B cell (primary cell): ENCODE measurements at regions not wholly inside any gene's neighbourhood (a gene's known extent, or its start where the extent isn't known, plus 50 kb on each side); places are given as distances from the start of the nearest gene placed in this dataset.

Experiments
- ATAC-seq: fragments of 200-7000 bp; cut with Tn5 transposase; one replicate; pipeline ENCODE4 v1.10.0; 2021; ENCODE audit warnings: low read depth, mild to moderate bottlenecking, moderate number of reproducible peaks, moderate library complexity
- CTCF ChIA-PET: fragments of 350-600 bp; sonication (Branson Sonifier 250); formaldehyde crosslinking; loops from one replicate; lab custom pipeline; 2021; ENCODE audit warnings: antibody characterized with exemption, inconsistent platforms; lab: Charles Lee
- POLR2A ChIA-PET: fragments of 350-600 bp; sonication (Branson Sonifier 250); formaldehyde crosslinking; loops from one replicate; lab custom pipeline; 2021; ENCODE audit warnings: antibody characterized with exemption; lab: Charles Lee
- DNase-seq: peaks from one replicate; pipeline ENCODE4 v3.0.0; 2013
- H2AFZ ChIP-seq: 2 replicates; pipeline ENCODE4 v1.6.1; 2012; ENCODE audit warnings: mild to moderate bottlenecking, low read depth, low read length; ENCODE audit not compliant: insufficient read depth, poor library complexity, severe bottlenecking
- H3K27ac ChIP-seq, 2 donors: 1 replicate in 1 of 2; 2 replicates in 1 of 2; pipeline ENCODE4 v1.5.1; 2012 to 2013; ENCODE audit warnings: low read length in 2 of 2, mild to moderate bottlenecking in 2 of 2, moderate library complexity in 1 of 2
- H3K27me3 ChIP-seq, 4 experiments: fragments of 200-600 bp in 1 of 4; sonication (generic) in 1 of 4; replicated peaks in 1 of 4; 1 replicate in 2 of 4; 2 replicates in 2 of 4; pipeline versions ENCODE4 v1.6.1 to v1.7.0; 2013 to 2016; ENCODE audit warnings: low read length in 3 of 4, mild to moderate bottlenecking in 2 of 4, mixed read lengths in 1 of 4, moderate library complexity in 1 of 4; ENCODE audit not compliant: insufficient read depth in 4 of 4, control insufficient read depth in 3 of 4; ENCODE audit errors: control extremely low read depth in 1 of 4
- H3K36me3 ChIP-seq, 2 experiments: replicated peaks in 1 of 2; 1 replicate in 1 of 2; 2 replicates in 1 of 2; pipeline versions ENCODE4 v1.6.1 to v1.7.1; 2013; ENCODE audit warnings: low read length in 1 of 2; ENCODE audit not compliant: insufficient read depth in 2 of 2, control insufficient read depth in 1 of 2; ENCODE audit errors: control extremely low read depth in 1 of 2, extremely low read depth in 1 of 2
- H3K4me1 ChIP-seq, 2 donors: fragments of 200-600 bp in 1 of 2; sonication (generic) in 1 of 2; 1 replicate in 1 of 2; 2 replicates in 1 of 2; pipeline versions ENCODE4 v1.5.1 to v1.6.1; 2013 to 2017; ENCODE audit warnings: low read length in 2 of 2; ENCODE audit not compliant: control insufficient read depth in 2 of 2, insufficient read depth in 2 of 2
- H3K4me2 ChIP-seq: replicated peaks from 2 replicates; pipeline ENCODE3; 2012; ENCODE audit warnings: mild to moderate bottlenecking, low read depth, low read length; ENCODE audit not compliant: poor library complexity, severe bottlenecking
- H3K4me3 ChIP-seq, 5 experiments: fragments of 200-600 bp in 1 of 5; sonication (generic) in 1 of 5; 1 replicate in 3 of 5; 2 replicates in 2 of 5; pipeline versions ENCODE4 v1.5.1 to v1.7.0; 2011 to 2016; ENCODE audit warnings: low read length in 4 of 5, mild to moderate bottlenecking in 4 of 5, low read depth in 2 of 5, control low read depth in 1 of 5, moderate library complexity in 1 of 5; ENCODE audit not compliant: insufficient read depth in 1 of 5; ENCODE audit errors: control extremely low read depth in 1 of 5, extremely low read depth in 1 of 5
- H3K79me2 ChIP-seq: fragments of 200-600 bp; sonication (generic); one replicate; pipeline ENCODE4 v1.6.0; 2016; ENCODE audit warnings: low read length; ENCODE audit not compliant: control insufficient read depth, insufficient read depth
- H3K9ac ChIP-seq: fragments of 200-600 bp; sonication (generic); 2 replicates; pipeline ENCODE4 v1.6.1; 2017; ENCODE audit warnings: mild to moderate bottlenecking, low read length, moderate library complexity
- H3K9me3 ChIP-seq, 3 donors: one replicate each; pipeline versions ENCODE4 v1.6.1 to v1.7.1; 2013; ENCODE audit warnings: low read length in 2 of 3; ENCODE audit not compliant: control insufficient read depth in 2 of 3, insufficient read depth in 1 of 3; ENCODE audit errors: control extremely low read depth in 1 of 3
- H4K20me1 ChIP-seq: 2 replicates; pipeline ENCODE4 v1.6.0; 2012; ENCODE audit warnings: mild to moderate bottlenecking, low read length; ENCODE audit not compliant: insufficient read depth, control insufficient read depth, poor library complexity, severe bottlenecking
- H3K27ac Mint-ChIP-seq: one replicate; pipeline ENCODE4 v1.8.0; 2021; ENCODE audit warnings: mixed read lengths
- H3K27me3 Mint-ChIP-seq: one replicate; pipeline ENCODE4 v1.8.0; 2021; ENCODE audit warnings: mixed read lengths
- H3K4me1 Mint-ChIP-seq: one replicate; pipeline ENCODE4 v1.8.0; 2021; ENCODE audit warnings: mixed read lengths
- H3K4me3 Mint-ChIP-seq: one replicate; pipeline ENCODE4 v1.8.0; 2021; ENCODE audit warnings: mixed read lengths
- H3K9me3 Mint-ChIP-seq: one replicate; pipeline ENCODE4 v1.8.0; 2022; ENCODE audit warnings: mixed read lengths; ENCODE audit not compliant: insufficient read depth
- CTCF ChIP-seq: fragments of 200-600 bp; IDR thresholded peaks from one replicate; pipeline ENCODE4 v1.8.0; 2022; ENCODE audit warnings: antibody characterized with exemption, mild to moderate bottlenecking
- EZH2 ChIP-seq: IDR thresholded peaks from 2 replicates; pipeline ENCODE4 v1.6.1; 2012; ENCODE audit warnings: borderline replicate concordance, low read depth, mild to moderate bottlenecking, moderate library complexity, low read length; ENCODE audit not compliant: insufficient read depth, poor library complexity, severe bottlenecking
- WGBS: methylation state at CpG from one replicate; pipeline ENCODE4 v1.1.5; 2013; ENCODE audit warnings: missing lambda C conversion rate; ENCODE audit not compliant: insufficient coverage; 5-methylcytosine and 5-hydroxymethylcytosine counted together
- intact Hi-C: fragments of 100-400 bp; cut with micrococcal nuclease; formaldehyde crosslinking; loops from one replicate; pipeline ENCODE4 v1.10.0; 2022

GRCh38 chr11:70510571-70510970, 112.2 kb downstream of the CTTN start:
- WGBS, result 89% methylated on average over 6 of the region's 6 CpGs
- ChIA-PET POLR2A (no interaction called here), CTCF (no interaction called here)
- Mint-ChIP-seq H3K4me1 (no peaks in the 10 kb centered on the region), H3K27me3 (no peaks in the 10 kb centered on the region), H3K27ac (no peak overlapping the region), H3K9me3 (peaks cover 20% of the 10 kb centered on the region), H3K4me3 (no peak overlapping the region)
- Histone ChIP-seq H3K9me3 (peaks cover 0 to 29% (median 24%) of the 10 kb centered on the region in 3 donors), H3K27me3 (peaks cover 0 to 4% (median 0%) of the 10 kb centered on the region in 4 experiments), H3K27ac (no peak overlapping the region), H3K4me1 (no peaks in the 10 kb centered on the region), H3K79me2 (no peaks in the 10 kb centered on the region), H4K20me1 (no peaks in the 10 kb centered on the region), H3K36me3 (no peaks in the 10 kb centered on the region), H3K4me2 (no peak overlapping the region), H2AFZ (no peak overlapping the region), H3K4me3 (no peak overlapping the region), H3K9ac (no peak overlapping the region)
- TF ChIP-seq CTCF (no peak), EZH2 (no peak)
- ATAC-seq (no peak), DNase-seq (no peak)
- intact Hi-C loops, result no loop called here

- 93% methylated on average over 1 of the region's 1 CpG for WGBS
- CTCF ChIA-PET, result no interaction called here
- Histone ChIP-seq H3K27me3 (peaks cover 0 to 4% (median 0%) of the 10 kb centered on the region in 4 experiments), H3K9ac (no peak overlapping the region), H3K79me2 (no peaks in the 10 kb centered on the region), H2AFZ (no peak overlapping the region), H4K20me1 (no peaks in the 10 kb centered on the region), H3K4me3 (no peak overlapping the region), H3K4me2 (no peak overlapping the region), H3K36me3 (no peaks in the 10 kb centered on the region), H3K27ac (no peak overlapping the region), H3K4me1 (no peaks in the 10 kb centered on the region), H3K9me3 (peaks cover 0 to 29% (median 24%) of the 10 kb centered on the region in 3 donors)
- Mint-ChIP-seq H3K4me1 (no peaks in the 10 kb centered on the region), H3K4me3 (no peak overlapping the region), H3K27me3 (peaks cover 7% of the 10 kb centered on the region), H3K9me3 (peaks cover 20% of the 10 kb centered on the region), H3K27ac (no peak overlapping the region)
- intact Hi-C loops, result no loop called here
- POLR2A ChIA-PET, result no interaction called here
- DNase-seq (no peak), ATAC-seq (no peak)
- TF ChIP-seq CTCF (no peak), EZH2 (no peak)
These were observed 113.0 kb downstream of the CTTN start for GRCh38 chr11:70511345-70511744.
